GM06990 (cell line): ENCODE measurements at regions not wholly inside any gene's neighbourhood (a gene's known extent, or its start where the extent isn't known, plus 50 kb on each side); places are given as distances from the start of the nearest gene placed in this dataset.
"Not testable (repeated sequence)": the region's sequence is repeated elsewhere in the genome, so short reads cannot be mapped to it uniquely, and the experiment has no call there.

ENCODE experiments used
- DNase-seq: peaks from one replicate; pipeline ENCODE4 v3.0.0-alpha.2; 2011; ENCODE audit not compliant: insufficient read length; ENCODE audit errors: extremely low read depth
- H3K27me3 ChIP-seq: replicated peaks from 2 replicates; pipeline ENCODE4 v1.6.0; 2011; ENCODE audit warnings: low read length; ENCODE audit not compliant: control insufficient read depth, insufficient read depth
- H3K36me3 ChIP-seq: 2 replicates; pipeline ENCODE4 v1.5.1; 2011; ENCODE audit warnings: low read length; ENCODE audit not compliant: control insufficient read depth, insufficient read depth
- H3K4me3 ChIP-seq: replicated peaks from 2 replicates; pipeline ENCODE4 v1.5.1; 2011; ENCODE audit warnings: low read depth, mild to moderate bottlenecking, control low read depth, low read length
- CTCF ChIP-seq: IDR thresholded peaks from 2 replicates; pipeline ENCODE4 v1.5.1; 2011; ENCODE audit warnings: low read length, control low read depth, mild to moderate bottlenecking, inconsistent platforms; ENCODE audit not compliant: insufficient read depth, poor library complexity, severe bottlenecking

GRCh38 chr15:95763426-95763825, 567.1 kb upstream of the NR2F2 start:
- DNase-seq = no peak
- no peak for TF ChIP-seq CTCF
- Histone ChIP-seq H3K27me3 (no peaks in the 10 kb centered on the region), H3K36me3 (no peaks in the 10 kb centered on the region), H3K4me3 (no peak overlapping the region)

GRCh38 chr15:95765161-95765560, 565.3 kb upstream of the NR2F2 start:
- H3K4me3 ChIP-seq = no peak overlapping the region

GRCh38 chr15:95770196-95770595, 560.3 kb upstream of the NR2F2 start:
- Histone ChIP-seq H3K27me3 (no peaks in the 10 kb centered on the region), H3K4me3 (no peak overlapping the region), H3K36me3 (no peaks in the 10 kb centered on the region)
- TF ChIP-seq CTCF = no peak
- no peak for DNase-seq

More at GRCh38 chr15:95765161-95765560, 565.3 kb upstream of the NR2F2 start:
- H3K36me3 ChIP-seq = no peaks in the 10 kb centered on the region
- no peak for TF ChIP-seq CTCF
- H3K27me3 ChIP-seq = no peaks in the 10 kb centered on the region
- DNase-seq = no peak

- H3K27me3 ChIP-seq = no peaks in the 10 kb centered on the region
- no peak for TF ChIP-seq CTCF
- no peak overlapping the region for H3K4me3 ChIP-seq
- no peak for DNase-seq
- H3K36me3 ChIP-seq = no peaks in the 10 kb centered on the region
Observed at GRCh38 chr15:95772982-95773381, 557.5 kb upstream of the NR2F2 start.

GRCh38 chr15:95784508-95784907, 546.0 kb upstream of the NR2F2 start:
- no peaks in the 10 kb centered on the region for H3K36me3 ChIP-seq
- no peak for DNase-seq
- no peaks in the 10 kb centered on the region for H3K27me3 ChIP-seq
- H3K4me3 ChIP-seq = no peak overlapping the region
- no peak for TF ChIP-seq CTCF

- not testable (repeated sequence) for DNase-seq, H3K27me3 ChIP-seq, H3K4me3 ChIP-seq, H3K36me3 ChIP-seq
Observed at GRCh38 chr15:95785276-95785675, 545.2 kb upstream of the NR2F2 start.
